ENCODE measurements at regions not wholly inside any gene's neighbourhood (a gene's known extent, or its start where the extent isn't known, plus 50 kb on each side); places are given as distances from the start of the nearest gene placed in this dataset.

GRCh38 chr7:25572423-25572822 lies 344.1 kb upstream of the NPVF start:
- TF ChIP-seq CTCF (IDR thresholded peaks at IDR 0.05 in 4 of 5, conservative IDR thresholded peaks at IDR 0.05 in 1 of 5) (no peak), POLR2A (IDR thresholded peaks at IDR 0.05) (no peak)

Data from gastrocnemius medialis (tissue), 4 donors.